HCT116 (cell line): ENCODE measurements at regions not wholly inside any gene's neighbourhood (a gene's known extent, or its start where the extent isn't known, plus 50 kb on each side); places are given as distances from the start of the nearest gene placed in this dataset.

ENCODE experiments used
- ATAC-seq: fragments of 200-7000 bp; cut with Tn5 transposase; 2 replicates; pipeline ENCODE4 v1.9.1; 2020; ENCODE audit warnings: mild to moderate bottlenecking, moderate library complexity
- BruUV-seq: library from RNA; stranded (reverse); fragments of 400-500 nt; replicated peaks from 2 replicates; lab custom pipeline; 2021; lab: Mats Ljungman, UMichigan
- CTCF ChIA-PET: fragments of 300-600 bp; sonication (Branson Sonifier 250); formaldehyde crosslinking; loops from one replicate; lab custom pipeline; 2021; ENCODE audit warnings: antibody characterized with exemption; lab: Charles Lee
- POLR2A ChIA-PET: fragments of 300-600, 350-600 bp; sonication (Branson Sonifier 250); formaldehyde crosslinking; loops from one replicate; lab custom pipeline; 2021; ENCODE audit warnings: antibody characterized with exemption; lab: Charles Lee
- RAD21 ChIA-PET, 2 experiments: fragments of 300-600 bp; sonication (Branson Sonifier 250); formaldehyde crosslinking; loops; one replicate each; lab custom pipeline; 2023; ENCODE audit warnings: low total read pairs in 2 of 2; ENCODE audit not compliant: uncharacterized antibody in 2 of 2, unreplicated experiment in 2 of 2, low non-redundant PET in 1 of 2; lab: Charles Lee
- DNase-seq: peaks from one replicate; pipeline ENCODE4 v3.0.0-alpha.2; 2010; ENCODE audit warnings: low read depth, low spot score
- H2AFZ ChIP-seq: fragments of 200-600 bp; shearing (Covaris generic), sonication (generic); 2 replicates; pipeline ENCODE4 v1.6.1; 2017; ENCODE audit warnings: low read depth, mixed run types, mixed read lengths, antibody characterized with exemption, low read length; ENCODE audit not compliant: poor library complexity, severe bottlenecking
- H3K27ac ChIP-seq: 2 replicates; pipeline ENCODE4 v1.5.1; 2012; ENCODE audit warnings: low read depth, low read length
- H3K27me3 ChIP-seq: fragments of 200-600 bp; sonication (generic); 2 replicates; pipeline ENCODE4 v1.6.1; 2016; ENCODE audit warnings: mixed run types, low read length, mixed read lengths; ENCODE audit not compliant: insufficient read depth
- H3K36me3 ChIP-seq, 2 experiments: fragments of 200-500 bp in 1 of 2; fragments of 200-600 bp in 1 of 2; sonication (Bioruptor generic) in 1 of 2; sonication (generic) in 1 of 2; 2 replicates each; pipeline versions ENCODE4 v1.5.1 to v1.6.1; 2014 to 2016; ENCODE audit warnings: low read length in 2 of 2, inconsistent platforms in 1 of 2, mixed read lengths in 1 of 2, mixed run types in 1 of 2; ENCODE audit not compliant: insufficient read depth in 2 of 2, control insufficient read depth in 1 of 2
- H3K4me1 ChIP-seq, 2 experiments: fragments of 200-600 bp in 1 of 2; sonication (generic) in 1 of 2; 2 replicates each; pipeline versions ENCODE4 v1.5.1 to v1.6.1; 2012 to 2017; ENCODE audit warnings: low read length in 2 of 2, inconsistent platforms in 1 of 2, mild to moderate bottlenecking in 1 of 2, mixed read lengths in 1 of 2, mixed run types in 1 of 2, moderate library complexity in 1 of 2; ENCODE audit not compliant: insufficient read depth in 2 of 2, control insufficient read depth in 1 of 2
- H3K4me2 ChIP-seq: fragments of 200-600 bp; sonication (generic); 2 replicates; pipeline ENCODE4 v1.6.1; 2017; ENCODE audit warnings: mixed run types, low read length, mixed read lengths
- H3K4me3 ChIP-seq, 2 experiments: fragments of 200-600 bp in 1 of 2; sonication (generic) in 1 of 2; replicated peaks in 1 of 2; 2 replicates each; pipeline ENCODE4 v1.5.1; 2011 to 2016; ENCODE audit warnings: low read length in 2 of 2, control low read depth in 1 of 2, low read depth in 1 of 2, mild to moderate bottlenecking in 1 of 2, mixed read lengths in 1 of 2, mixed run types in 1 of 2
- H3K79me2 ChIP-seq: fragments of 200-600 bp; sonication (generic); 2 replicates; pipeline ENCODE4 v1.6.1; 2017; ENCODE audit warnings: mild to moderate bottlenecking, mixed run types, low read length, moderate library complexity, mixed read lengths; ENCODE audit not compliant: insufficient read depth
- H3K9ac ChIP-seq: fragments of 200-600 bp; sonication (generic); 2 replicates; pipeline ENCODE4 v1.6.1; 2016; ENCODE audit warnings: low read length, mixed read lengths
- H3K9me2 ChIP-seq: fragments of 200-600 bp; sonication (generic), shearing (Covaris generic); 2 replicates; pipeline ENCODE4 v1.6.1; 2017; ENCODE audit warnings: mixed run types, mild to moderate bottlenecking, moderate library complexity; ENCODE audit not compliant: insufficient read depth
- H3K9me3 ChIP-seq, 2 experiments: fragments of 200-500 bp in 1 of 2; fragments of 200-600 bp in 1 of 2; sonication (Bioruptor generic) in 1 of 2; sonication (generic) in 1 of 2; 2 replicates each; pipeline ENCODE4 v1.6.1; 2014 to 2017; ENCODE audit warnings: low read length in 2 of 2, mixed read lengths in 2 of 2, inconsistent platforms in 1 of 2, low read depth in 1 of 2, mild to moderate bottlenecking in 1 of 2, mixed run types in 1 of 2, moderate library complexity in 1 of 2; ENCODE audit not compliant: control insufficient read depth in 1 of 2, insufficient read depth in 1 of 2
- H4K20me1 ChIP-seq: fragments of 200-600 bp; sonication (generic), shearing (Covaris generic); 2 replicates; pipeline ENCODE4 v1.6.1; 2017; ENCODE audit warnings: mixed run types, mild to moderate bottlenecking, moderate library complexity; ENCODE audit not compliant: insufficient read depth
- CEBPB ChIP-seq: IDR thresholded peaks from 2 replicates; pipeline ENCODE4 v1.6.1; 2012; ENCODE audit warnings: low read depth
- EGR1 ChIP-seq: IDR thresholded peaks from 2 replicates; pipeline ENCODE4 v1.6.1; 2012; ENCODE audit warnings: low read depth
- ELF1 ChIP-seq: IDR thresholded peaks from 2 replicates; pipeline ENCODE4 v1.6.1; 2012; ENCODE audit warnings: low read depth, borderline replicate concordance
- EZH2phosphoT487 ChIP-seq: fragments of 200-600 bp; IDR thresholded peaks from 2 replicates; pipeline ENCODE4 v1.6.1; 2018; ENCODE audit warnings: antibody characterized with exemption, borderline replicate concordance
- FOSL1 ChIP-seq: IDR thresholded peaks from 2 replicates; pipeline ENCODE4 v1.6.1; 2012; ENCODE audit warnings: low read depth
- JUND ChIP-seq: IDR thresholded peaks from 2 replicates; pipeline ENCODE4 v1.6.1; 2012
- POLR2A ChIP-seq: IDR thresholded peaks from 2 replicates; pipeline ENCODE4 v1.7.0; 2011; ENCODE audit warnings: borderline replicate concordance; ENCODE audit not compliant: insufficient read depth, insufficient read length; ENCODE audit errors: extremely low read depth
- POLR2AphosphoS5 ChIP-seq: IDR thresholded peaks from 2 replicates; pipeline ENCODE4 v1.6.1; 2011; ENCODE audit warnings: mild to moderate bottlenecking, low read depth, low read length, moderate library complexity
- SIN3A ChIP-seq: IDR thresholded peaks from 2 replicates; pipeline ENCODE4 v1.6.1; 2012; ENCODE audit warnings: low read depth
- TCF7L2 ChIP-seq: IDR thresholded peaks from 2 replicates; pipeline ENCODE4 v1.7.0; 2011; ENCODE audit warnings: borderline replicate concordance, inconsistent platforms; ENCODE audit not compliant: insufficient read depth, insufficient read length; ENCODE audit errors: extremely low read depth
- YY1 ChIP-seq: IDR thresholded peaks from 2 replicates; pipeline ENCODE4 v1.6.1; 2011; ENCODE audit warnings: low read length, low read depth, moderate library complexity, mild to moderate bottlenecking; ENCODE audit not compliant: insufficient replicate concordance; ENCODE audit errors: extremely low read depth
- ZNF274 ChIP-seq: fragments of 200-500 bp; sonication (Bioruptor generic); IDR thresholded peaks from 2 replicates; pipeline ENCODE4 v1.6.1; 2014; ENCODE audit warnings: mild to moderate bottlenecking, low read depth, low read length, inconsistent platforms
- intact Hi-C: fragments of 100-400 bp; cut with micrococcal nuclease; formaldehyde crosslinking; loops from 2 replicates; pipeline ENCODE4 v1.10.0; 2022
- TF ChIP-seq, protein P1 (sequence below): IDR thresholded peaks from 2 replicates; pipeline ENCODE4 v1.6.1; 2012; ENCODE audit warnings: low read depth

DNA sequence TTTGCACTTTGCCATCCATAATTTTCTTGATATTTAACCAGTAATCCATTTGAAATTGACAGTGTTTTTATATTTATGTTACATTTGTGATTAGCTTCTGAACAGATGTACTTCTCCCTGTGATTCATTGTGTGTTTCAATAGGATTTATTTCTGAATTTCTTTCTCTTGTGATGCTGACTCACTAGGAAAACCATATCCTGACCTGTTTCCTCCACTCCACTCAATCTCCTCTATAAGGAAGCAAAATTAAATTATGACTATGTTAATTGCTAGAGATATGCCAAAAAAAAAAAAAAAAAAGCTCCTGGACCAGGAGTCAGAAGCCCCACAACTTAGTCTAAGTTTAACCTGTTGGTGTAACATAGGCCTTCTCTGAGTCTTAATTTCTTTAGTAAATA is 614.6 kb upstream of the SPRY2 start:
- Histone ChIP-seq H3K4me1 (no peaks in the 10 kb centered on the region), H2AFZ (no peak overlapping the region), H3K79me2 (no peaks in the 10 kb centered on the region), H3K4me2 (no peak overlapping the region), H3K27ac (no peak overlapping the region), H3K9me3 (no peaks in the 10 kb centered on the region), H3K4me3 (no peak overlapping the region), H3K27me3 (no peaks in the 10 kb centered on the region), H3K36me3 (no peaks in the 10 kb centered on the region), H3K9me2 (no peaks in the 10 kb centered on the region)
- BruUV-seq, result no TSS peak
- RAD21 ChIA-PET, result no interaction called here
- POLR2A ChIA-PET, result no interaction called here
- ATAC-seq, result no peak
- intact Hi-C loops, result no loop called here
- TF ChIP-seq POLR2A (no peak), EZH2phosphoT487 (no peak), SIN3A (no peak), YY1 (no peak), EGR1 (no peak), ZNF274 (no peak), ELF1 (no peak), JUND (no peak), POLR2AphosphoS5 (no peak), TCF7L2 (no peak), CEBPB (no peak), FOSL1 (no peak)
- TF ChIP-seq, protein P1, sequence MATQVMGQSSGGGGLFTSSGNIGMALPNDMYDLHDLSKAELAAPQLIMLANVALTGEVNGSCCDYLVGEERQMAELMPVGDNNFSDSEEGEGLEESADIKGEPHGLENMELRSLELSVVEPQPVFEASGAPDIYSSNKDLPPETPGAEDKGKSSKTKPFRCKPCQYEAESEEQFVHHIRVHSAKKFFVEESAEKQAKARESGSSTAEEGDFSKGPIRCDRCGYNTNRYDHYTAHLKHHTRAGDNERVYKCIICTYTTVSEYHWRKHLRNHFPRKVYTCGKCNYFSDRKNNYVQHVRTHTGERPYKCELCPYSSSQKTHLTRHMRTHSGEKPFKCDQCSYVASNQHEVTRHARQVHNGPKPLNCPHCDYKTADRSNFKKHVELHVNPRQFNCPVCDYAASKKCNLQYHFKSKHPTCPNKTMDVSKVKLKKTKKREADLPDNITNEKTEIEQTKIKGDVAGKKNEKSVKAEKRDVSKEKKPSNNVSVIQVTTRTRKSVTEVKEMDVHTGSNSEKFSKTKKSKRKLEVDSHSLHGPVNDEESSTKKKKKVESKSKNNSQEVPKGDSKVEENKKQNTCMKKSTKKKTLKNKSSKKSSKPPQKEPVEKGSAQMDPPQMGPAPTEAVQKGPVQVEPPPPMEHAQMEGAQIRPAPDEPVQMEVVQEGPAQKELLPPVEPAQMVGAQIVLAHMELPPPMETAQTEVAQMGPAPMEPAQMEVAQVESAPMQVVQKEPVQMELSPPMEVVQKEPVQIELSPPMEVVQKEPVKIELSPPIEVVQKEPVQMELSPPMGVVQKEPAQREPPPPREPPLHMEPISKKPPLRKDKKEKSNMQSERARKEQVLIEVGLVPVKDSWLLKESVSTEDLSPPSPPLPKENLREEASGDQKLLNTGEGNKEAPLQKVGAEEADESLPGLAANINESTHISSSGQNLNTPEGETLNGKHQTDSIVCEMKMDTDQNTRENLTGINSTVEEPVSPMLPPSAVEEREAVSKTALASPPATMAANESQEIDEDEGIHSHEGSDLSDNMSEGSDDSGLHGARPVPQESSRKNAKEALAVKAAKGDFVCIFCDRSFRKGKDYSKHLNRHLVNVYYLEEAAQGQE, result no peak
- TF ChIP-seq, all 23 proteins: peak for 0
- no peak overlapping the region for H3K9ac ChIP-seq
- no peaks in the 10 kb centered on the region for H4K20me1 ChIP-seq
- DNase-seq, result no peak
- CTCF ChIA-PET, result no interaction called here
